Astrocyte (in vitro differentiated cells and primary cell): ENCODE measurements at regions not wholly inside any gene's neighbourhood (a gene's known extent, or its start where the extent isn't known, plus 50 kb on each side); places are given as distances from the start of the nearest gene placed in this dataset.

Experiments used
- CTCF ChIP-seq: IDR thresholded peaks from 2 replicates; pipeline ENCODE4 v1.5.1; 2011; ENCODE audit warnings: low read depth, mild to moderate bottlenecking, inconsistent platforms, low read length, moderate library complexity; ENCODE audit not compliant: insufficient read depth
- EZH2 ChIP-seq: IDR thresholded peaks from 2 replicates; pipeline ENCODE4 v1.6.1; 2012; ENCODE audit warnings: mild to moderate bottlenecking, low read length, inconsistent platforms; ENCODE audit not compliant: insufficient read depth

DNA sequence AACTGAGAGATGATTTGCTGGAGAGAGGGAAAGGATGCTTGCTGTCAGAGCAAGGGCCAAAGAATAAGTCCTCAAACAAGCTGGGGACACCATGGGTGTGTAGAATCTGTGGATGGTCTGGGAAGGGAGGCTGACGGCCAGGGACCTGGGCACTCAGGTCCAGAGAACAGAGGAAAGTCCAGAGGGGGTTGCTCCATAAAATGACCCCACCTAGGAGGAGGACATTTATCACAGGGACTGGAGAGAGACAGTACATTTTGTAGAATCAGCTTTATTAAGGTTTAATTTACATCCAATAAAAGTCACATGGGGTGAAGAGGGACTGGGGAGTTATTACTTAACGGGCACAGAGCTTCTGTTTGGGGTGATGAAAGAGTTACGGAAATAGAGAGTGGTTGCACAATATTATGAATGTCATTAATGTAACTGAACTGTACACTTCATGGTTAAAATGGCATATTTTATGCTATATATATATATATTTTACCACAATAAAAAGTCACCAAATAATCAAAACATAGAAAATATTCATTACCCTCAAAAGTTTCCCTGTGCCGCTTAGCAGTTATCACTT is 73.0 kb upstream of the ABCD3 start:
- TF ChIP-seq CTCF (no peak), EZH2 (no peak)
